Renal cortical epithelial cell (primary cell): ENCODE measurements at regions not wholly inside any gene's neighbourhood (a gene's known extent, or its start where the extent isn't known, plus 50 kb on each side); places are given as distances from the start of the nearest gene placed in this dataset.
A peak's percentile ranks its signal among the peaks of the same experiment; 100 is the strongest.

ENCODE experiments used
- DNase-seq: peaks from one replicate; pipeline ENCODE4 v3.0.0-alpha.2; 2011; ENCODE audit warnings: low read depth

DNA sequence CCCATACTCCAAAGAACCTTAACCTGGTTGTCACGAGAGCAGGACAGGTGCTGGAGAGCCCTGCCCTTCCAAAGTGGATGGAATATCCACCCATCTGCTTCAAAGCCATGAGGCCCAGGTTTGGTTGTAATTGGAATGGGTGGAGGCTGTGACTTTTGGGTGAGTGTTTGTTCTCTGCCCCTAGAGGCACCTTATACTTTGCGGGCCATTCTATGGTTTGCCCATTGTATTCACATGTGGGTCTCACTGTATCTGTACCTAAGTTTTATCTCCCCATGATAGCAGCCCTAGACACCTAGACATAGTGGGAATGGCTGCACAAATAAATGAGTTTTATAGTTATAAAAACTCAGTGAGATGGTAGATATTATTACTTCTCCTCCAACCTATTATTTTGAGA is 67.1 kb upstream of the NAA20 start:
- no peak for DNase-seq

DNA sequence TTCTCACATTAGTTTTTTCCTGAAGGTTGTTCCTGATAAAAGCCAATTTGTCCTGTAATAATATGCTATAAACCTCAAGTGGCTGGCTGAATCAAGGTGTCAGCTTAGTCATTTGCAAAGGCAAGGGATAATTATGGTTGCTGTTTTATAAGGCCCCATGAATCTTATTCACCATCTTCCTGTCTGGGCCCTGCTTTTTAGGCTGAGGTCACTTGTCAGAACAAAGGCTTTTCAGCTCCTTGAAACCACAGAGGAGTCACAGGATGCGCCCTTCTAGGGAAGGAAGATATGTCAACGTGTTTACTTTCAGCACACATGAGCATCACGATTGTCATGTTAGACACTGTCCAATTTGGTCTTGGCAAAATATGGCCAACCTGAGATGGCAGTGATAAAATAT is 64.8 kb upstream of the NAA20 start:
- DNase-seq, result no peak

DNA sequence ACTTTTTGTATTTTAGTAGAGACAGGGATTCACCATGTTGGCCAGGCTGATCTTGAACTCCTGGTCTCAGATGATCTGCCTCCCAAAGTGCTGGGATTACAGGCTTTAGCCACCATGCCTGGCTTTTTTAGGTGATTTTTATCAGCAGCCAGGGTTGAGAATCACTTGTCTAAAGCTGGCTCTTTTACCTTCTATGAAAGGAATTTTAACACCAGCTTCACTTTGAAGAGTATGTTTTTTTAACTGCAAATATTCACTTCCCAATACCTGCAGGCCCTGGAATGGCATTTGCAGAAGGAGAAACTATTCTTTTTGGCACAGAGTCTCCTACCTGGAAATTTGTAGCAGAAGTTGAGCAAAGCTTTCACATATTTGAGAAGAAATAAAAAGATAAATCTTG is 63.6 kb upstream of the NAA20 start:
- no peak for DNase-seq

DNA sequence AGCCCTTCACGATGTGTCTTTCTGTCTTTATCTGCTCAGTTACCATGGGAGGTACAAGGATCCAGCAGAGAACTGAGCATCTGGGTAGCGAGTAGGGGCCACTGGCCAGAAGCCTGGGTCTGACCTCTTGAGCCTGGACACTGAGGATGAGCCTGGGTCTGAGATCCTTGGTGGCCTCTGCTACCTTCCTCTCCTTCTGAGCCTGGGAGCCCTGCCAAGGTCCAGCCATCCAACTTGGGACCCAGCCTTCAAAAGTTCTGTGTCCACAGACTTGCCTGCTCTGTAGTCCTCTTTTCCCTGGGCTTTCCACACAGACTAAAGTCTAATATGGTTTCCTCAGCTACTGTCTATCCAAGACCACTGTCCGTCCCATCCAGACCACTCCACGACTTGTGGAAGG is 60.2 kb upstream of the NAA20 start:
- DNase-seq, result no peak

DNA sequence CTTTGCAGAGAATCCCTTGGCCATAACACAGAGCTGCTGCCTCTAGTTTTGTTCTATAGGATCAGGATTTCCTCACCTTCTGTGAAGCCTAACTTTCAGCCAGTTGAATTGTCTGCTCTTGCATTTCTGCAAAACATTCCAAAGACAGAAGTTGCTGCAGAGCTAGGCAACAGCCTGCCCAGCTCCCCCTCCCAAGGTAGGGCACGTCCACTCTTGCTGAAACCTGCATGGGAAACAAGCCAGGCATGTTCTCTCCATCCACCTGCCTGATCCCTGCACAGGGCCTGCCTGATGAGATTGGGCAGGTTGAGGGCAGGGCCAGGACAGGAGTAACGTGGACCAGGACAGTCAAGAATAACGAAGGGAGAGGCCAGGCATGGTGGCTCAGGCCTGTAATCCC is 58.9 kb upstream of the NAA20 start:
- no peak for DNase-seq

DNA sequence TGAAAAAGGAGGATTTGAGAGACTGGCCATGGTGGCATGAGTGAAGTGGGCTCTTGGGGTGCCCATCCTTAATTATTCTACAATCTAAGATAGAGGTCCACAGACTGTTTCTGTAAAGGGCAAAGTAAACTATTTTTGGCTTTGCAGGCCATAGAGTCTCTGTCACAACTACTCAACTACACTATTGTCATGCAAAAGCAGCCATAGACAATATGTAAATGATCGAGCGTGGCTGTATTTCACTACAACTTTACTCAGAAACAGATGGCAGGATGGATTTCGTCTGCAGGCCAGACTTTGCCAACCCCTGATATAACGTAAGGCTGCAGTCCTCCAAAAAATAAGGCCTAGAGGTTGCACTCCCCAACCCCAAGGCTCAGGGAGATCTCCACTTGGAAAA is 58.2 kb upstream of the NAA20 start:
- no peak for DNase-seq

DNA sequence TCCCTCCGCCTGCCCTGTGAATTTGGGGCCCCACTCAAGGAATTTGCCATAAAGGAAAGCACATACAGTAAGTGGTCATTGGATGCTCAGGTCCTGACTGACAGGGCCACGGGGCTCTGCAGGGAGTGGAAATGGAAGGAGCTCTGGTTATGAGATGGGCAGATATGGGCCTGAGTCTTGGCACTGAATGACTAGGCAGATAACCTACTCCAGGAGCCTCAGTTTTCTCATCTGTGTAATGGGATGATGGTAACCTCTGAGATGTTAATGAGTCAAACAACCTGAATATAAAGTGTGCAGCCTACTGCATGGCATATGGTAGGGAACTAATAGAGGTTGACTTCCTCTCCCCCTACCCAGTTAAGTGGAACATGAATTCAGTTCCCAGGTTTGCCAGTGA is 56.4 kb upstream of the NAA20 start:
- no peak for DNase-seq

DNA sequence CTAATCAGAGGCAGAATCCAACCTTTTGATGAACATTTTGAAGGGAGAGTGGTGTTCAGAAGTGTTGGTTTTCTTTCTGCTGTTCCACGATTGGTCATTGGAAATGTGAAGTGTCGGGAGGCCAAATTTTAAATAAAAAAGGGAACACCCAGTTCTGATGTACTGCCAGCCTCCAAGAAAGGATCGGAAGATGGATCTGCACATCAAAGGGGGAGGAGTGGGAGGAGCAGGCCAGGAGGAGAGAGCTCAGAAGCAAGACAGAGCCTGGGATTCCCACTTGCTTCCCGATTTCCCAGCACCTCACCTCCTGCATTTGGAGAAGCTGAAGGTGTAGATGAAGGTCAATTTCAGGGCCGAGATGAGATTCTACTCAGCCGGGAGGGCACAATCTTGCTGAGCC is 55.9 kb upstream of the NAA20 start:
- DNase-seq, result no peak

DNA sequence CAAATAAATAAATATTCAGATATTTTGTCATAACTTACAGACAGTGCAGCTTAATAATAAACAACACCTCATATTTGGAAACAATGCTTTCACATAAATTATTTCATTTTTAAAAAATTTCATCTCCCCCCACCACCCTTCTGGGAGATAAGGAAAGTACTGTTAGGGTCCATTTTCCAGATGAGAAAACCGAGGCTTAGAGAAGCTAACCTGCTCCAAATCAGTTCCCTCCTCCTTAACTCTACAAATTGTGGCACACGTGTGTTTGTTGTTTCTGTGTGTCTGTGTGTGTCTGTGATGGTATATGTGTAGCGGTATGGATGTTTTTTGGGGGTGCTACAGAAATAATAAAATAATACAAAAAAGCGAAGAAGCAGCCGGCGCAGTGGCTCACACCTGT is 54.2 kb upstream of the NAA20 start:
- no peak for DNase-seq

DNA sequence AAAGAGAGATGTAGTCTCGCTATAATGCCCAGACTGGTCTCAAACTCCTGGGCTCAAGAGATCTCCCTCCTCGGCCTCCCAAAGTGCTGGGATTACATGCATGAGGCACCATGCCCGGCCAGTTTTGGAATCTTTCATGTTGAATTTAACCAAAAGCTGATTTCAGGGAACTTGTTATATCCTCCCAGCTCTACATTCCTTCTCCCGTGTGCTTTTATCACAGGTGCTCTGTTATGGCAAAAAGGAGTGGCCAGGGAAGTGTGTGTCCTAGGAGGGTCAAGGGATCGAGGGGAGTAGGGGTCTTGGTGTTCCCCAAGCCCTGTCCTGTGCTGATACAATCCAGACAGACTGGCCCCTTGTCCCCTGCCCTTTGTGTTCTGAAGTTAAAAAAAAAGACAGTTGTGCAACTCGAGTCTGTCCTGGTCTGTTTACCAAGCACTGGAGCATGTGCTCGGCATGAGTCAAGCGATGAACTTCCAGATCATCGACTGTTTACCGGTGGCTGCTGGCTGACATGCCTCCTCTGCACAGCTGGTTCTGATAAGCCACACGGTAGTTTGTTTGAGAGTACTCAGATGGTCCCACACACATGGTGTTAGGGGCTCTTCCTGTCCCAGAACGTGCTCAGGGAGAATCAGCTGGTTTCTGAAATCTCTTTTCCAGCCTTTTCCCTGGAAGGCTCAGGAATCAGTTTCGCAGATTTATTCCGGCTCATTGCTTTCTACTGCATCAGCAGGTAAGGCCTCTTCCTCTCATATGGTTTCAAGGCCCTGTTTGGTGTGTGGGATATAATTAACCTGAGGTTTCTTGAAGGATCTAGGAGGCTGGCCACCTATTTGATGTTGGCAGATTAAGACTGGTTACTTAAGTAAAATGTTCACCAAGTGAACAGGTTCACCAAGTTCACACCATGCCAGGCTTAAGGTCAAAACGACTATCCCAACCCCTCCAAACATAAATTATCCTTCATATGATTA is 52.6 kb upstream of the NAA20 start:
- DNase-seq, result peak; percentile 96

DNA sequence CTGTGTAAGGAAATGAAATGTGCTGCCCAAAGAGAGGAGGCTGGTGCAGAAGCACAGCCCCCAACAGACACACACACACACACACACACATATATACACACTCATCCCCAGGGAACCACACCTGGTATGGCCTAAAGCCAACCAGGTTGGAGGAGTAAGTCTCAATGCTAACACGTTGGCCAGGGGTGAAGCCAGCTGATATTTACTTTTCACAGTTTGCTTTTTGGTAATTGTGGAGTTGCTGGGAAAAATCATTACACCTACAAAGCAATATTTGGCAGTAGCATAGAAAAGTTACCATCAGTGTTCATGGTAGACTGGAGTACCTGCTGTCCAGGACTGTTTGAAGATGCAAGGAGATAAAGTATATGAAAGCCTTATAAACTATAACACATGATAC is 50.3 kb upstream of the NAA20 start:
- DNase-seq, result no peak
